Neural cell (in vitro differentiated cells): ENCODE measurements at regions not wholly inside any gene's neighbourhood (a gene's known extent, or its start where the extent isn't known, plus 50 kb on each side); places are given as distances from the start of the nearest gene placed in this dataset.

Experiments
- H2AFZ ChIP-seq: fragments of 200-600, 300-800 bp; sonication (generic), shearing (Covaris generic); 2 replicates; pipeline ENCODE4 v1.6.0; 2014; ENCODE audit warnings: low read depth, mild to moderate bottlenecking, antibody characterized with exemption, low read length, moderate library complexity
- H3F3A ChIP-seq: fragments of 200-600 bp; shearing (Covaris generic); 2 replicates; pipeline ENCODE4 v1.6.1; 2016; ENCODE audit warnings: mild to moderate bottlenecking, moderate library complexity, mixed read lengths, antibody characterized with exemption, low read length; ENCODE audit not compliant: insufficient read depth, poor library complexity, severe bottlenecking
- H3K27ac ChIP-seq: fragments of 200-600, 300-800 bp; sonication (generic), shearing (Covaris generic); 2 replicates; pipeline ENCODE4 v1.5.1; 2014; ENCODE audit warnings: mild to moderate bottlenecking, low read length, moderate library complexity
- H3K27me3 ChIP-seq: fragments of 300-800, 200-600 bp; sonication (generic), shearing (Covaris generic); 2 replicates; pipeline ENCODE4 v1.6.0; 2014; ENCODE audit warnings: mild to moderate bottlenecking, low read depth, low read length, moderate library complexity; ENCODE audit not compliant: insufficient read depth
- H3K36me3 ChIP-seq: fragments of 300-800, 200-600 bp; sonication (generic), shearing (Covaris generic); 2 replicates; pipeline ENCODE4 v1.5.1; 2014; ENCODE audit warnings: mild to moderate bottlenecking, antibody characterized with exemption, low read length, moderate library complexity; ENCODE audit not compliant: insufficient read depth
- H3K4me2 ChIP-seq: fragments of 300-800, 200-600 bp; sonication (generic), shearing (Covaris generic); 2 replicates; pipeline ENCODE4 v1.6.0; 2014; ENCODE audit warnings: mild to moderate bottlenecking, low read length
- H3K4me3 ChIP-seq: fragments of 300-800, 200-600 bp; sonication (generic), shearing (Covaris generic); 2 replicates; pipeline ENCODE4 v1.5.1; 2014; ENCODE audit warnings: mild to moderate bottlenecking, low read length, moderate library complexity
- H3K79me2 ChIP-seq: fragments of 200-600 bp; shearing (Covaris generic); replicated peaks from 2 replicates; pipeline ENCODE4 v1.6.0; 2014; ENCODE audit warnings: mild to moderate bottlenecking, low read length, moderate library complexity; ENCODE audit not compliant: insufficient read depth
- H3K9ac ChIP-seq: fragments of 300-800, 200-600 bp; sonication (generic), shearing (Covaris generic); 2 replicates; pipeline ENCODE4 v1.6.1; 2016; ENCODE audit warnings: mild to moderate bottlenecking, low read length, mixed read lengths
- H3K9me2 ChIP-seq: fragments of 200-600 bp; shearing (Covaris generic); 2 replicates; pipeline ENCODE4 v1.6.1; 2016; ENCODE audit warnings: mild to moderate bottlenecking, low read length, mixed read lengths; ENCODE audit not compliant: insufficient read depth
- H3K9me3 ChIP-seq: fragments of 200-600, 300-800 bp; sonication (generic), shearing (Covaris generic); 2 replicates; pipeline ENCODE4 v1.6.1; 2016; ENCODE audit warnings: mild to moderate bottlenecking, mixed run types, low read length, moderate library complexity, mixed read lengths
- H4K20me1 ChIP-seq: fragments of 200-600 bp; shearing (Covaris generic); 2 replicates; pipeline ENCODE4 v1.6.1; 2016; ENCODE audit warnings: mild to moderate bottlenecking, mixed run types; ENCODE audit not compliant: insufficient read depth
- CTCF ChIP-seq: fragments of 450-650 bp; IDR thresholded peaks from 2 replicates; pipeline ENCODE4 v1.5.1; 2014; ENCODE audit warnings: antibody characterized with exemption, mild to moderate bottlenecking, moderate library complexity; ENCODE audit not compliant: poor library complexity, severe bottlenecking
- EP300 ChIP-seq: fragments of 450-650 bp; conservative IDR thresholded peaks from 2 replicates; pipeline ENCODE4 v1.6.1; 2014; ENCODE audit warnings: antibody characterized with exemption, mild to moderate bottlenecking, moderate library complexity; ENCODE audit not compliant: poor library complexity, severe bottlenecking
- EZH2 ChIP-seq: fragments of 200-600, 300-800 bp; shearing (Covaris generic), sonication (generic); IDR thresholded peaks from 2 replicates; pipeline ENCODE4 v1.6.1; 2014; ENCODE audit warnings: antibody characterized with exemption, low read length, borderline replicate concordance, mild to moderate bottlenecking; ENCODE audit not compliant: insufficient read depth, poor library complexity, severe bottlenecking
- MXI1 ChIP-seq: fragments of 450-650 bp; conservative IDR thresholded peaks from 2 replicates; pipeline ENCODE4 v1.6.1; 2014; ENCODE audit warnings: antibody characterized with exemption, mild to moderate bottlenecking; ENCODE audit not compliant: poor library complexity, severe bottlenecking
- POLR2AphosphoS5 ChIP-seq: IDR thresholded peaks from 2 replicates; pipeline ENCODE4 v1.6.1; 2012
- RAD21 ChIP-seq: fragments of 450-650 bp; conservative IDR thresholded peaks from 2 replicates; pipeline ENCODE4 v1.6.1; 2014; ENCODE audit warnings: antibody characterized with exemption, mild to moderate bottlenecking, moderate library complexity
- REST ChIP-seq: IDR thresholded peaks from 2 replicates; pipeline ENCODE4 v1.6.1; 2012; ENCODE audit warnings: borderline replicate concordance
- SMC3 ChIP-seq: fragments of 450-650 bp; conservative IDR thresholded peaks from 2 replicates; pipeline ENCODE4 v1.6.1; 2014; ENCODE audit warnings: antibody characterized with exemption, mild to moderate bottlenecking, moderate library complexity; ENCODE audit not compliant: poor library complexity
- TAF1 ChIP-seq: IDR thresholded peaks from 2 replicates; pipeline ENCODE4 v1.6.1; 2012; ENCODE audit warnings: low read depth

GRCh38 chr7:415646-416525, 103.8 kb downstream of the PDGFA start:
- no peak for TF ChIP-seq POLR2AphosphoS5
- H3F3A ChIP-seq: no peaks in the 10 kb centered on the region
- H3K9ac ChIP-seq: no peak overlapping the region

GRCh38 chr7:416761-417624, 102.7 kb downstream of the PDGFA start:
- no peaks in the 10 kb centered on the region for H3F3A ChIP-seq
- no peaks in the 10 kb centered on the region for H4K20me1 ChIP-seq
- no peaks in the 10 kb centered on the region for H3K9me3 ChIP-seq
- no peak overlapping the region for H3K27ac ChIP-seq
- H3K4me2 ChIP-seq: no peak overlapping the region
- H2AFZ ChIP-seq: no peak overlapping the region
- H3K79me2 ChIP-seq: no peaks in the 10 kb centered on the region
- H3K4me3 ChIP-seq: no peak overlapping the region
- H3K27me3 ChIP-seq: no peaks in the 10 kb centered on the region
- no peaks in the 10 kb centered on the region for H3K36me3 ChIP-seq
- no peak overlapping the region for H3K9ac ChIP-seq
- TF ChIP-seq CTCF (no peak), EP300 (no peak), EZH2 (no peak), POLR2AphosphoS5 (no peak), SMC3 (no peak), TAF1 (no peak), MXI1 (no peak), RAD21 (no peak)
- no peaks in the 10 kb centered on the region for H3K9me2 ChIP-seq

More at GRCh38 chr7:415646-416525, 103.8 kb downstream of the PDGFA start:
- Histone ChIP-seq H3K27ac (no peak overlapping the region), H3K9me2 (no peaks in the 10 kb centered on the region), H4K20me1 (no peaks in the 10 kb centered on the region), H3K4me2 (no peak overlapping the region), H3K27me3 (no peaks in the 10 kb centered on the region), H3K9me3 (no peaks in the 10 kb centered on the region), H2AFZ (no peak overlapping the region), H3K36me3 (no peaks in the 10 kb centered on the region), H3K79me2 (no peaks in the 10 kb centered on the region), H3K4me3 (no peak overlapping the region)

DNA sequence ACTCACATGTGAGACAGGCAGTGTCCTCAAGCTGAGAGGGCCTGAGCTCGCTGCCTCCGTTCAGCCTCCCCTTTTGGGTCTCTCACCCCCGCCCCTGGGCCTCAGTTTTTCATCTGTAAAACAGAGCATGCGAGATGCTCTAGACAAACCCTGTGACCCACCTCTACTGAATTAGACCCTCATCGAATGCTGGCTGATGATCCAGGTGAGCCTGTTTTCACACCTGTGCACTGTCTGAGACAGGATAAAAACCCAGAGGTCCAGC, 102.1 kb downstream of the PDGFA start:
- Histone ChIP-seq H3K9me2 (no peaks in the 10 kb centered on the region), H3K27ac (no peak overlapping the region), H2AFZ (no peak overlapping the region), H4K20me1 (no peaks in the 10 kb centered on the region), H3K9me3 (no peaks in the 10 kb centered on the region), H3F3A (no peaks in the 10 kb centered on the region), H3K36me3 (no peaks in the 10 kb centered on the region), H3K79me2 (no peaks in the 10 kb centered on the region), H3K9ac (no peak overlapping the region), H3K4me3 (no peak overlapping the region), H3K4me2 (no peak overlapping the region), H3K27me3 (no peaks in the 10 kb centered on the region)
- no peak for TF ChIP-seq REST
- no peak for TF ChIP-seq SMC3
- no peak for TF ChIP-seq MXI1
- TF ChIP-seq CTCF: no peak
- no peak for TF ChIP-seq EP300
- no peak for TF ChIP-seq POLR2AphosphoS5
- TF ChIP-seq EZH2: no peak
- no peak for TF ChIP-seq TAF1
- no peak for TF ChIP-seq RAD21
